ENCODE measurements at regions not wholly inside any gene's neighbourhood (a gene's known extent, or its start where the extent isn't known, plus 50 kb on each side); places are given as distances from the start of the nearest gene placed in this dataset.

DNA sequence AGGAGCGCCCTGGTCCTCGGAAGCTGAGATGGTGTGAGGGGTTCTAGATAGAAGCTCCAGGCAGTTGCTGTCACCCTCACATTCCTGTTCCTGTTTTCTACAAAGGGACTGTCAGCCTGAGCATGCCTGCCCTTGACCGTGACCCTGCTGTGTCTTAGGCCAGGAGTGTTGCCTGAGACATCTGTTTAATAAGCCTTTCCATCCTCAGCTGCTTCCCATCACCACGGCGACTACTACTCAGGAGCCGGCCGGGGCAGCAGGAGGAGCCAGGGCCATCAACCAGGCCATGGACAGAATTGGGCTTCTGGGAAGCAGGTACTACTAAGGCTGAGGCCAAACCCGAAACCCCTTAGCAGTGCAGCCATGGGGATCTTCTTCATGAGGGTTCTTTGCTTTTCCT, 151.4 kb downstream of the KATNIP start:
- no peak overlapping the region for H3K56ac ChIP-seq (ENCODE audit: extremely low read depth, insufficient read depth, low read length)
- no peak overlapping the region for H2BK5ac ChIP-seq (ENCODE audit: low read depth, low read length, poor library complexity, severe bottlenecking)
- dilution Hi-C loops (cut with HindIII; ENCODE audit: low sequenced_read_pairs, unreplicated experiment) = no loop called here
- peaks cover 4% of the 10 kb centered on the region; the same call in 1 of the 2 replicates for H3K4me1 ChIP-seq (ENCODE audit: control insufficient read depth, insufficient read depth, low read length)
- H2AFZ ChIP-seq (replicated peaks; ENCODE audit: low read length, poor library complexity) = no peak overlapping the region
- H4K8ac ChIP-seq (ENCODE audit: low read depth in 2 of 2, low read length in 2 of 2) = no peak overlapping the region
- no peak overlapping the region for H3K14ac ChIP-seq (replicated peaks; ENCODE audit: low read depth, low read length)
- H3K9me1 ChIP-seq (ENCODE audit: insufficient read depth, low read length) = peaks cover 2% of the 10 kb centered on the region; the same call in 1 of the 2 replicates
- WGBS, 2 experiments (ENCODE audit: extremely low coverage in 2 of 2, insufficient read length in 1 of 2) = 60% methylated on average over 2 of the region's 8 CpGs; no CpG with 5 or more reads in 1 of the 2 experiments
- no peak overlapping the region for H3K4me3 ChIP-seq (ENCODE audit: insufficient read depth, low read depth, low read length)
- H3K9ac ChIP-seq (ENCODE audit: low read depth, low read length) = no peak overlapping the region
- no peak overlapping the region for H2BK20ac ChIP-seq (ENCODE audit: low read depth, low read length)
- H3K9me3 ChIP-seq (ENCODE audit: control insufficient read depth, insufficient read depth, low read length) = no peaks in the 10 kb centered on the region
- H3K18ac ChIP-seq (ENCODE audit: low read depth, low read length) = no peak overlapping the region
- H4K91ac ChIP-seq (ENCODE audit: insufficient read depth, low read depth, low read length) = no peak overlapping the region
- H3K27me3 ChIP-seq (ENCODE audit: control insufficient read depth, insufficient read depth, low read length) = no peaks in the 10 kb centered on the region
- no peak overlapping the region for H2BK120ac ChIP-seq (ENCODE audit: low read depth, low read length)
- H4K5ac ChIP-seq (ENCODE audit: low read depth, low read length) = no peak overlapping the region
- no peaks in the 10 kb centered on the region; the same call in 1 of the 2 replicates for H4K20me1 ChIP-seq (ENCODE audit: insufficient read depth, low read length)
- no peaks in the 10 kb centered on the region for H3K79me1 ChIP-seq (ENCODE audit: low read depth in 1 of 2, low read length in 2 of 2)
- H2AK9ac ChIP-seq (replicated peaks; ENCODE audit: low read depth, low read length, poor library complexity) = no peak overlapping the region
- BruUV-seq (replicated peaks) = no TSS peak
- intact Hi-C loops (cut with micrococcal nuclease) = no loop called here
- POLR2A ChIA-PET (ENCODE audit: unreplicated experiment) = no interaction called here
- no peak for TF ChIP-seq BHLHE40 (IDR thresholded peaks at IDR 0.05; ENCODE audit: low read depth, low read length)
- TF ChIP-seq CEBPB (IDR thresholded peaks at IDR 0.05; ENCODE audit: low read depth, low read length) = no peak
- TF ChIP-seq ELK1 (IDR thresholded peaks at IDR 0.05; ENCODE audit: borderline replicate concordance, low read depth, low read length) = no peak
- TF ChIP-seq USF2 (IDR thresholded peaks at IDR 0.05; ENCODE audit: low read depth, low read length) = no peak
- TF ChIP-seq CHD1 (IDR thresholded peaks at IDR 0.05; ENCODE audit: low read depth, low read length) = no peak
- TF ChIP-seq MXI1 (IDR thresholded peaks at IDR 0.05; ENCODE audit: borderline replicate concordance, low read depth, low read length) = no peak
- no peak for TF ChIP-seq NFE2L2 (IDR thresholded peaks at IDR 0.05; ENCODE audit: low read depth, low read length)
- TF ChIP-seq RFX5 (IDR thresholded peaks at IDR 0.05; ENCODE audit: low read depth, low read length) = no peak
- no peak for TF ChIP-seq MAZ (IDR thresholded peaks at IDR 0.05; ENCODE audit: borderline replicate concordance, low read depth, low read length)
- TF ChIP-seq POLR2A (IDR thresholded peaks at IDR 0.05; ENCODE audit: low read depth, low read length) = no peak
- TF ChIP-seq CTCF (conservative IDR thresholded peaks at IDR 0.05; ENCODE audit: low read depth, low read length) = no peak
- no peak for TF ChIP-seq RAD21 (IDR thresholded peaks at IDR 0.05; ENCODE audit: low read length)
- TF ChIP-seq MAFK (IDR thresholded peaks at IDR 0.05; ENCODE audit: low read depth, low read length) = no peak
- no peak for TF ChIP-seq RCOR1 (IDR thresholded peaks at IDR 0.05; ENCODE audit: insufficient replicate concordance, low read length)
- TF ChIP-seq FOS (IDR thresholded peaks at IDR 0.05; ENCODE audit: low read depth, low read length) = no peak
- TF ChIP-seq SMC3 (IDR thresholded peaks at IDR 0.05; ENCODE audit: low read depth, low read length) = no peak
- no peak overlapping the region for H3K4ac ChIP-seq (ENCODE audit: low read depth, low read length)
- DNase-seq = no peak
- no peak overlapping the region for H3K27ac ChIP-seq (ENCODE audit: insufficient read depth, low read length)
- in situ Hi-C loops (cut with MboI; ENCODE audit: low sequenced_read_pairs) = no loop called here
- no peak for ATAC-seq (ENCODE audit: low read depth)
- H3K4me2 ChIP-seq (ENCODE audit: low read depth, low read length) = no peak overlapping the region
- no peak overlapping the region for H2BK15ac ChIP-seq (ENCODE audit: low read depth, low read length)
- H3K36me3 ChIP-seq (ENCODE audit: control insufficient read depth, insufficient read depth, low read length) = peaks cover 16% of the 10 kb centered on the region
- no peak overlapping the region for H3K23ac ChIP-seq (ENCODE audit: low read depth, low read length)
- CTCF ChIA-PET = no interaction called here
- no peak overlapping the region for H2AK5ac ChIP-seq (ENCODE audit: low read depth, low read length)

Measured in IMR-90 (cell line).